ENCODE measurements at regions not wholly inside any gene's neighbourhood (a gene's known extent, or its start where the extent isn't known, plus 50 kb on each side); places are given as distances from the start of the nearest gene placed in this dataset.
A peak's percentile ranks its signal among the peaks of the same experiment; 100 is the strongest.

GRCh38 chr20:17158701-17159100, 68.1 kb upstream of the PCSK2 start:
- Mint-ChIP-seq H3K27ac (no peak overlapping the region), H3K36me3 (no peaks in the 10 kb centered on the region), H3K4me1 (no peaks in the 10 kb centered on the region), H3K4me3 (no peak overlapping the region), H3K27me3 (ENCODE audit: low read depth in 3 of 3) (peaks cover 0 to 2% (median 0%) of the 10 kb centered on the region in 3 donors), H3K9me3 (peaks cover 0 to 6% (median 4%) of the 10 kb centered on the region in 7 donors)
- no peaks in the 10 kb centered on the region for H3K9me3 ChIP-seq (replicated peaks in 1 of 2; ENCODE audit: control insufficient read depth in 1 of 2, insufficient read depth in 1 of 2, low read length in 2 of 2)
- no peaks in the 10 kb centered on the region for H3K36me3 ChIP-seq (replicated peaks in 1 of 2; ENCODE audit: control insufficient read depth in 1 of 2, insufficient read depth in 2 of 2, low read length in 2 of 2)
- H3K4me3 ChIP-seq (replicated peaks in 1 of 3; ENCODE audit: low read depth in 2 of 3, low read length in 3 of 3) = no peak overlapping the region
- intact Hi-C loops (cut with micrococcal nuclease) = no loop called here
- H4K20me1 ChIP-seq (ENCODE audit: insufficient read depth, low read length) = no peaks in the 10 kb centered on the region
- H3K79me2 ChIP-seq (ENCODE audit: insufficient read depth, low read length) = no peaks in the 10 kb centered on the region
- H3K27ac ChIP-seq (ENCODE audit: low read depth in 1 of 2, low read length in 2 of 2) = no peak overlapping the region
- H2AFZ ChIP-seq (ENCODE audit: insufficient read depth, low read depth, low read length, poor library complexity, severe bottlenecking) = no peak overlapping the region
- no CpG with 5 or more reads among the region's 2 CpGs for WGBS (ENCODE audit: insufficient coverage)
- no peaks in the 10 kb centered on the region for H3K27me3 ChIP-seq (ENCODE audit: control insufficient read depth in 2 of 2, insufficient read depth in 2 of 2, low read length in 2 of 2)
- H3K9ac ChIP-seq (ENCODE audit: insufficient read depth, low read length, poor library complexity, severe bottlenecking) = no peak overlapping the region
- H3K4me2 ChIP-seq (replicated peaks; ENCODE audit: extremely low read depth, low read length, poor library complexity, severe bottlenecking) = no peak overlapping the region
- DNase-seq = no peak
- TF ChIP-seq CTCF (IDR thresholded peaks at IDR 0.05) = no peak
- no peaks in the 10 kb centered on the region for H3K4me1 ChIP-seq (ENCODE audit: control insufficient read depth in 1 of 2, insufficient read depth in 2 of 2, low read length in 2 of 2)

GRCh38 chr20:17161673-17162481, 65.0 kb upstream of the PCSK2 start:
- 35% methylated on average over 3 of the region's 6 CpGs for WGBS (ENCODE audit: insufficient coverage)
- H3K9ac ChIP-seq (ENCODE audit: insufficient read depth, low read length, poor library complexity, severe bottlenecking) = no peak overlapping the region
- H3K9me3 Mint-ChIP-seq = peaks cover 0 to 7% (median 2%) of the 10 kb centered on the region in 7 donors
- no peak overlapping the region for H3K4me3 ChIP-seq (replicated peaks in 1 of 3; ENCODE audit: low read depth in 2 of 3, low read length in 3 of 3)
- no peaks in the 10 kb centered on the region for H4K20me1 ChIP-seq (ENCODE audit: insufficient read depth, low read length)
- no peaks in the 10 kb centered on the region for H3K27me3 Mint-ChIP-seq (ENCODE audit: low read depth in 3 of 3)
- H2AFZ ChIP-seq (ENCODE audit: insufficient read depth, low read depth, low read length, poor library complexity, severe bottlenecking) = no peak overlapping the region
- no peaks in the 10 kb centered on the region for H3K27me3 ChIP-seq (ENCODE audit: control insufficient read depth in 2 of 2, insufficient read depth in 2 of 2, low read length in 2 of 2)
- no peak for TF ChIP-seq CTCF (IDR thresholded peaks at IDR 0.05)
- no peaks in the 10 kb centered on the region for H3K4me1 ChIP-seq (ENCODE audit: control insufficient read depth in 1 of 2, insufficient read depth in 2 of 2, low read length in 2 of 2)
- no peaks in the 10 kb centered on the region for H3K4me1 Mint-ChIP-seq
- no peaks in the 10 kb centered on the region for H3K36me3 Mint-ChIP-seq
- intact Hi-C loops (cut with micrococcal nuclease) = no loop called here
- no peaks in the 10 kb centered on the region for H3K9me3 ChIP-seq (replicated peaks in 1 of 2; ENCODE audit: control insufficient read depth in 1 of 2, insufficient read depth in 1 of 2, low read length in 2 of 2)
- DNase-seq = no peak
- peak overlapping the region in 1 of 7 donors; percentile 20 for H3K27ac Mint-ChIP-seq
- H3K4me2 ChIP-seq (replicated peaks; ENCODE audit: extremely low read depth, low read length, poor library complexity, severe bottlenecking) = no peak overlapping the region
- H3K79me2 ChIP-seq (ENCODE audit: insufficient read depth, low read length) = no peaks in the 10 kb centered on the region
- H3K4me3 Mint-ChIP-seq = no peak overlapping the region
- H3K36me3 ChIP-seq (replicated peaks in 1 of 2; ENCODE audit: control insufficient read depth in 1 of 2, insufficient read depth in 2 of 2, low read length in 2 of 2) = no peaks in the 10 kb centered on the region
- no peak overlapping the region for H3K27ac ChIP-seq (ENCODE audit: low read depth in 1 of 2, low read length in 2 of 2)

All from CD14-positive monocyte (primary cell).